Caco-2 (cell line): ENCODE measurements at regions not wholly inside any gene's neighbourhood (a gene's known extent, or its start where the extent isn't known, plus 50 kb on each side); places are given as distances from the start of the nearest gene placed in this dataset.

Experiments
- BruUV-seq: library from RNA; stranded (reverse); fragments of 400-500 nt; replicated peaks from 2 replicates; lab custom pipeline; 2021; lab: Mats Ljungman, UMichigan
- CTCF ChIA-PET: fragments of 300-600 bp; sonication (Branson Sonifier 250); formaldehyde crosslinking; loops from one replicate; lab custom pipeline; 2022; ENCODE audit warnings: antibody characterized with exemption; lab: Charles Lee
- POLR2A ChIA-PET: fragments of 300-600 bp; sonication (Branson Sonifier 250); formaldehyde crosslinking; loops from one replicate; lab custom pipeline; 2022; ENCODE audit warnings: antibody characterized with exemption; lab: Charles Lee
- DNase-seq, 2 experiments: peaks; one replicate each; pipeline versions ENCODE4 v3.0.0 to v3.0.0-alpha.2; 2020 to 2022
- H3K27me3 ChIP-seq: replicated peaks from 2 replicates; pipeline ENCODE4 v1.6.0; 2011; ENCODE audit warnings: low read length; ENCODE audit not compliant: control insufficient read depth, insufficient read depth
- H3K36me3 ChIP-seq: 2 replicates; pipeline ENCODE4 v1.5.1; 2011; ENCODE audit warnings: low read length; ENCODE audit not compliant: control insufficient read depth, insufficient read depth
- H3K4me1 ChIP-seq: fragments of 250-450 bp; sonication (Bioruptor Pico); 2 replicates; pipeline ENCODE4 v1.5.1; 2020; ENCODE audit warnings: mild to moderate bottlenecking
- H3K4me3 ChIP-seq: 2 replicates; pipeline ENCODE4 v1.5.1; 2011; ENCODE audit warnings: low read depth, mild to moderate bottlenecking, control low read depth, low read length
- H3K9me3 ChIP-seq: fragments of 250-450 bp; sonication (Bioruptor Pico); 2 replicates; pipeline ENCODE4 v1.5.1; 2020; ENCODE audit warnings: mild to moderate bottlenecking, moderate library complexity
- H3K27ac Mint-ChIP-seq: one replicate; pipeline ENCODE4 v1.8.0; 2022; ENCODE audit warnings: mixed read lengths; ENCODE audit not compliant: unreplicated experiment
- H3K27me3 Mint-ChIP-seq: one replicate; pipeline ENCODE4 v1.8.0; 2022; ENCODE audit warnings: mixed read lengths; ENCODE audit not compliant: insufficient read depth, unreplicated experiment
- H3K36me3 Mint-ChIP-seq: one replicate; pipeline ENCODE4 v1.8.0; 2022; ENCODE audit warnings: mild to moderate bottlenecking, mixed read lengths; ENCODE audit not compliant: insufficient read depth, unreplicated experiment
- H3K4me1 Mint-ChIP-seq: one replicate; pipeline ENCODE4 v1.8.0; 2022; ENCODE audit warnings: low read depth, mixed read lengths; ENCODE audit not compliant: unreplicated experiment
- H3K4me3 Mint-ChIP-seq: one replicate; pipeline ENCODE4 v1.8.0; 2022; ENCODE audit warnings: mild to moderate bottlenecking, moderate library complexity, mixed read lengths; ENCODE audit not compliant: unreplicated experiment
- H3K9me3 Mint-ChIP-seq: one replicate; pipeline ENCODE4 v1.8.0; 2022; ENCODE audit warnings: mixed read lengths; ENCODE audit not compliant: unreplicated experiment
- CTCF ChIP-seq, 2 experiments: fragments of 200-600 bp in 1 of 2; IDR thresholded peaks; 1 replicate in 1 of 2; 2 replicates in 1 of 2; pipeline versions ENCODE4 v1.5.1 to v1.8.0; 2011 to 2022; ENCODE audit warnings: antibody characterized with exemption in 1 of 2, control low read depth in 1 of 2, inconsistent platforms in 1 of 2, low read depth in 1 of 2, low read length in 1 of 2, mild to moderate bottlenecking in 1 of 2, moderate library complexity in 1 of 2; ENCODE audit not compliant: insufficient read depth in 1 of 2, severe bottlenecking in 1 of 2, unreplicated experiment in 1 of 2
- intact Hi-C: fragments of 100-400 bp; cut with micrococcal nuclease; formaldehyde crosslinking; loops from one replicate; pipeline ENCODE4 v1.10.0; 2022; ENCODE audit not compliant: unreplicated experiment

GRCh38 chr12:48280572-48280971 is 70.1 kb downstream of the ZNF641 start:
- Mint-ChIP-seq H3K27ac (no peak overlapping the region), H3K27me3 (no peaks in the 10 kb centered on the region), H3K9me3 (peaks cover 10% of the 10 kb centered on the region), H3K36me3 (no peaks in the 10 kb centered on the region), H3K4me1 (peaks cover 6% of the 10 kb centered on the region), H3K4me3 (no peak overlapping the region)
- peaks cover 7% of the 10 kb centered on the region for H3K9me3 ChIP-seq
- H3K4me1 ChIP-seq, result no peaks in the 10 kb centered on the region
- no peaks in the 10 kb centered on the region for H3K27me3 ChIP-seq
- POLR2A ChIA-PET, result no interaction called here
- DNase-seq, result no peak
- BruUV-seq, result no TSS peak
- CTCF ChIA-PET, result no interaction called here
- H3K36me3 ChIP-seq, result no peaks in the 10 kb centered on the region
- no peak for TF ChIP-seq CTCF (IDR thresholded peaks at IDR 0.05; ENCODE audit: insufficient read depth in 1 of 2, low read depth in 1 of 2, low read length in 1 of 2, severe bottlenecking in 1 of 2, unreplicated experiment in 1 of 2)
- intact Hi-C loops, result loop anchor here (10.0 kb wide), 2 partner anchors 174 to 334 kb away; no protein-coding TSS in a partner anchor
- H3K4me3 ChIP-seq, result no peak overlapping the region

- no peak for TF ChIP-seq CTCF (IDR thresholded peaks at IDR 0.05; ENCODE audit: insufficient read depth in 1 of 2, low read depth in 1 of 2, low read length in 1 of 2, severe bottlenecking in 1 of 2, unreplicated experiment in 1 of 2)
- Histone ChIP-seq H3K27me3 (no peaks in the 10 kb centered on the region), H3K36me3 (no peaks in the 10 kb centered on the region), H3K4me3 (no peak overlapping the region), H3K4me1 (no peaks in the 10 kb centered on the region), H3K9me3 (peaks cover 7% of the 10 kb centered on the region)
- Mint-ChIP-seq H3K36me3 (no peaks in the 10 kb centered on the region), H3K4me1 (peaks cover 6% of the 10 kb centered on the region), H3K9me3 (peaks cover 20% of the 10 kb centered on the region), H3K27ac (no peak overlapping the region), H3K4me3 (no peak overlapping the region), H3K27me3 (peaks cover 2% of the 10 kb centered on the region)
- POLR2A ChIA-PET, result no interaction called here
- intact Hi-C loops, result no loop called here
- DNase-seq, result no peak
- no TSS peak for BruUV-seq
- CTCF ChIA-PET, result no interaction called here
Observed at GRCh38 chr12:48279601-48280000, 71.1 kb downstream of the ZNF641 start.

GRCh38 chr12:48279101-48279500 is 71.6 kb downstream of the ZNF641 start:
- POLR2A ChIA-PET, result no interaction called here

More at GRCh38 chr12:48279101-48279500, 71.6 kb downstream of the ZNF641 start:
- intact Hi-C loops, result no loop called here
- no peak overlapping the region for H3K27ac Mint-ChIP-seq
- no peaks in the 10 kb centered on the region for H3K36me3 Mint-ChIP-seq
- Histone ChIP-seq H3K9me3 (peaks cover 7% of the 10 kb centered on the region), H3K4me1 (no peaks in the 10 kb centered on the region), H3K4me3 (no peak overlapping the region), H3K27me3 (no peaks in the 10 kb centered on the region), H3K36me3 (no peaks in the 10 kb centered on the region)
- H3K4me1 Mint-ChIP-seq, result peaks cover 6% of the 10 kb centered on the region
- H3K27me3 Mint-ChIP-seq, result peaks cover 2% of the 10 kb centered on the region
- H3K4me3 Mint-ChIP-seq, result no peak overlapping the region
- no TSS peak for BruUV-seq
- DNase-seq, result no peak
- TF ChIP-seq CTCF (IDR thresholded peaks at IDR 0.05; ENCODE audit: insufficient read depth in 1 of 2, low read depth in 1 of 2, low read length in 1 of 2, severe bottlenecking in 1 of 2, unreplicated experiment in 1 of 2), result no peak
- peaks cover 21% of the 10 kb centered on the region for H3K9me3 Mint-ChIP-seq
- CTCF ChIA-PET, result no interaction called here
